Breast epithelium (tissue), 3 donors: ENCODE measurements at regions not wholly inside any gene's neighbourhood (a gene's known extent, or its start where the extent isn't known, plus 50 kb on each side); places are given as distances from the start of the nearest gene placed in this dataset.

ENCODE experiments used
- CTCF ChIP-seq, 3 donors: fragments of 450-650 bp; IDR thresholded peaks; one replicate each; pipeline ENCODE4 v1.5.1; 2016 to 2017; ENCODE audit warnings: antibody characterized with exemption in 3 of 3, mild to moderate bottlenecking in 3 of 3, moderate library complexity in 3 of 3
- POLR2A ChIP-seq: fragments of 450-650 bp; IDR thresholded peaks from one replicate; pipeline ENCODE4 v1.6.1; 2016; ENCODE audit warnings: antibody characterized with exemption, mild to moderate bottlenecking, moderate library complexity
- POLR2AphosphoS5 ChIP-seq, 3 donors: sonication (generic); formaldehyde crosslinking; IDR thresholded peaks; one replicate each; pipeline ENCODE4 v1.6.1; 2017; ENCODE audit warnings: antibody characterized with exemption in 3 of 3

GRCh38 chr12:114119316-114119715 is 153.2 kb upstream of the RBM19 start:
- TF ChIP-seq POLR2A (no peak), CTCF (IDR thresholded peaks at IDR 0.05) (no peak), POLR2AphosphoS5 (IDR thresholded peaks at IDR 0.05) (no peak)
